ENCODE measurements at regions not wholly inside any gene's neighbourhood (a gene's known extent, or its start where the extent isn't known, plus 50 kb on each side); places are given as distances from the start of the nearest gene placed in this dataset.

DNA sequence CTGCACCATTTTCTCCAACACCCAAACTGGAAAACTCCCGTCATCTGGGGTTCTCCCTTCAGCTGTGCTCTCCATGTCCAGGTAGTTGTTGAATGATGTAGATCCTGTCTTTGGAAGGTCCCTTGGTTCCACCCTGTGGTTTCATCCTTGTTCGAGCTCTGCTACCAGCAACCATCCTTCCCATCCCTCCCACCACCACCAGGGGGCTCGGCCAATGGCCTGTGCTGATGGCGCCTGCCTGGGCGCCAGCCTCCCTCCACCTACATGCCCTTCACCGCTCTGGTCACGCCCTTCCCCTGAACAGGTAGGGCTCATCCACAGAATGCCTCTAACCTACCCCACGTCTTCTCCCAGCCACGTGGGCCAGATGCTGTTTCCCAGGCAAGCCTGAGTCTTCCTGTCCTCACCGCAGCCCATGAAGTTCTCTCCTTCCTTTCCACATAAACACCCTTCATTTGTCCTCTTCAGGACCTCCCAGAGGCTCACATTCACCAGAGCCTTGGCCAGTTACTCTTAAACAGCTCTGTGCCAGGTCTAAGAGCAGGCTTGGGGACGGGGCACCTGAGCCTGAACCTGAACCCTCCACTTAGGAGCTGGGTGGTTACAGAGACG, 75.1 kb upstream of the DUSP22 start:
- no peak for TF ChIP-seq POLR2A (IDR thresholded peaks at IDR 0.05)
- TF ChIP-seq, protein P1, sequence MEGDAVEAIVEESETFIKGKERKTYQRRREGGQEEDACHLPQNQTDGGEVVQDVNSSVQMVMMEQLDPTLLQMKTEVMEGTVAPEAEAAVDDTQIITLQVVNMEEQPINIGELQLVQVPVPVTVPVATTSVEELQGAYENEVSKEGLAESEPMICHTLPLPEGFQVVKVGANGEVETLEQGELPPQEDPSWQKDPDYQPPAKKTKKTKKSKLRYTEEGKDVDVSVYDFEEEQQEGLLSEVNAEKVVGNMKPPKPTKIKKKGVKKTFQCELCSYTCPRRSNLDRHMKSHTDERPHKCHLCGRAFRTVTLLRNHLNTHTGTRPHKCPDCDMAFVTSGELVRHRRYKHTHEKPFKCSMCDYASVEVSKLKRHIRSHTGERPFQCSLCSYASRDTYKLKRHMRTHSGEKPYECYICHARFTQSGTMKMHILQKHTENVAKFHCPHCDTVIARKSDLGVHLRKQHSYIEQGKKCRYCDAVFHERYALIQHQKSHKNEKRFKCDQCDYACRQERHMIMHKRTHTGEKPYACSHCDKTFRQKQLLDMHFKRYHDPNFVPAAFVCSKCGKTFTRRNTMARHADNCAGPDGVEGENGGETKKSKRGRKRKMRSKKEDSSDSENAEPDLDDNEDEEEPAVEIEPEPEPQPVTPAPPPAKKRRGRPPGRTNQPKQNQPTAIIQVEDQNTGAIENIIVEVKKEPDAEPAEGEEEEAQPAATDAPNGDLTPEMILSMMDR (IDR thresholded peaks at IDR 0.05): peak in 2 of 6 experiments; percentile 11 to 27
